Tibial nerve (tissue), 4 donors: ENCODE measurements at regions not wholly inside any gene's neighbourhood (a gene's known extent, or its start where the extent isn't known, plus 50 kb on each side); places are given as distances from the start of the nearest gene placed in this dataset.

Source experiments
- DNase-seq, 2 donors: peaks; one replicate each; pipeline ENCODE4 v3.0.0-alpha.2; 2019; ENCODE audit warnings: low spot score in 2 of 2
- H3K27ac ChIP-seq, 4 donors: fragments of 200-600 bp; sonication (generic) in 3 of 4; one replicate each; pipeline ENCODE4 v1.5.1; 2017 to 2019; ENCODE audit warnings: mild to moderate bottlenecking in 1 of 4
- H3K27me3 ChIP-seq, 2 donors: fragments of 200-600 bp; sonication (generic) in 1 of 2; one replicate each; pipeline versions ENCODE4 v1.5.1 to v1.6.0; 2017 to 2019
- H3K36me3 ChIP-seq, 3 donors: fragments of 200-600 bp; sonication (generic); one replicate each; pipeline ENCODE4 v1.5.1; 2018 to 2019
- H3K4me1 ChIP-seq, 4 donors: fragments of 200-600 bp; sonication (generic) in 3 of 4; one replicate each; pipeline ENCODE4 v1.5.1; 2017 to 2019
- H3K4me3 ChIP-seq, 4 donors: fragments of 200-600 bp; sonication (generic) in 3 of 4; one replicate each; pipeline ENCODE4 v1.5.1; 2017 to 2019; ENCODE audit warnings: mild to moderate bottlenecking in 1 of 4, moderate library complexity in 1 of 4
- H3K9me3 ChIP-seq, 4 donors: fragments of 200-600 bp; sonication (generic) in 3 of 4; one replicate each; pipeline ENCODE4 v1.5.1; 2017 to 2019
- EP300 ChIP-seq, 2 donors: sonication (generic); formaldehyde crosslinking; IDR thresholded peaks; one replicate each; pipeline ENCODE4 v1.6.1; 2017; ENCODE audit warnings: antibody characterized with exemption in 2 of 2, mild to moderate bottlenecking in 1 of 2
- POLR2A ChIP-seq, 2 donors: fragments of 450-650 bp; IDR thresholded peaks; one replicate each; pipeline ENCODE4 v1.6.1; 2017; ENCODE audit warnings: antibody characterized with exemption in 2 of 2, mild to moderate bottlenecking in 2 of 2, moderate library complexity in 2 of 2
- WGBS, 2 donors: methylation state at CpG; one replicate each; pipeline ENCODE4 v1.1.5; 2018; 5-methylcytosine and 5-hydroxymethylcytosine counted together
- TF ChIP-seq, protein P1 (sequence below), 5 experiments: fragments of 200-600 bp in 3 of 5; fragments of 450-650 bp in 2 of 5; sonication (generic) in 3 of 5; IDR thresholded peaks; one replicate each; pipeline ENCODE4 v1.5.1; 2016 to 2019; ENCODE audit warnings: antibody characterized with exemption in 5 of 5, mild to moderate bottlenecking in 3 of 5, moderate library complexity in 2 of 5

DNA sequence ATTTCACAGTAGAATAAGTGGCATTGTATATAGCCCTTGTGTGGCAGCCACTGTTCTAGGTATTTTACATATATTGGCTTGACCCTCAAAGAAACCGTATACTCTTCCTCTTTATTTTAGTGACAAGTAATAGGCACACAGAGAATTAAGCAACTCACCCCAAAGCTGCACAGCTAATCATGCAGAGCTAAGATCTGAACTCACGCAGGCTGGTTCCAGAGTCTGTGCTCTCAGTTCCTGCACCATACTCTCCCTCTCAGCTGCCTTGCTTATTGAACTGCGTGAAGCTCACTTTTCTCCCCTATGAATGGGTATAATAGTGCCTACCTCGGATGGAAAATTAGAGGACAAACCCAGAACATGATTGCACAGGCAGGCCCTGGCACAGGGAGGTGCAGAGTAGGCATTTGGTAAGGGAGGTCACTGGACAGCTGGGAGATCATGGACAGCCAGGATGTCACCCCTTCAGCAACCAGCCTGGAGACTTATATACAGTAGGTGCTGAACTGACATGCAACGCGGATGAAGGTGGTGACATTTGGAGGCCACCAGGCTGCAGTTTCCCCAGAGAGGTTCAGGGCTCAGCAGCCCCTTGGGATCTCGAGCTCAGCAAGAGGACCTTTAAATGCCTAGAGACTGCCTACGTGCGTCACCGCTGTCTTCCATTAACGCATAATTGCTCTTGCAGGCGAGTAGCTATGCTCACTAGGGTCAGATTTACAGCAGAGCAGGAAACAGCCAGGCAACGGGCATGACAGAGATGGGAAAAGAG lies 78.4 kb upstream of the TP53I11 start:
- H3K27me3 ChIP-seq, result no peaks in the 10 kb centered on the region
- no peaks in the 10 kb centered on the region for H3K36me3 ChIP-seq
- TF ChIP-seq, protein P1, sequence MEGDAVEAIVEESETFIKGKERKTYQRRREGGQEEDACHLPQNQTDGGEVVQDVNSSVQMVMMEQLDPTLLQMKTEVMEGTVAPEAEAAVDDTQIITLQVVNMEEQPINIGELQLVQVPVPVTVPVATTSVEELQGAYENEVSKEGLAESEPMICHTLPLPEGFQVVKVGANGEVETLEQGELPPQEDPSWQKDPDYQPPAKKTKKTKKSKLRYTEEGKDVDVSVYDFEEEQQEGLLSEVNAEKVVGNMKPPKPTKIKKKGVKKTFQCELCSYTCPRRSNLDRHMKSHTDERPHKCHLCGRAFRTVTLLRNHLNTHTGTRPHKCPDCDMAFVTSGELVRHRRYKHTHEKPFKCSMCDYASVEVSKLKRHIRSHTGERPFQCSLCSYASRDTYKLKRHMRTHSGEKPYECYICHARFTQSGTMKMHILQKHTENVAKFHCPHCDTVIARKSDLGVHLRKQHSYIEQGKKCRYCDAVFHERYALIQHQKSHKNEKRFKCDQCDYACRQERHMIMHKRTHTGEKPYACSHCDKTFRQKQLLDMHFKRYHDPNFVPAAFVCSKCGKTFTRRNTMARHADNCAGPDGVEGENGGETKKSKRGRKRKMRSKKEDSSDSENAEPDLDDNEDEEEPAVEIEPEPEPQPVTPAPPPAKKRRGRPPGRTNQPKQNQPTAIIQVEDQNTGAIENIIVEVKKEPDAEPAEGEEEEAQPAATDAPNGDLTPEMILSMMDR (IDR thresholded peaks at IDR 0.05), result no peak
- TF ChIP-seq EP300 (IDR thresholded peaks at IDR 0.05), result no peak
- no peak for TF ChIP-seq POLR2A (IDR thresholded peaks at IDR 0.05)
- no peak overlapping the region for H3K4me3 ChIP-seq
- peaks cover 0 to 4% (median 0%) of the 10 kb centered on the region in 4 donors for H3K9me3 ChIP-seq
- H3K27ac ChIP-seq, result no peak overlapping the region
- no peak for DNase-seq
- 65 to 71% methylated on average over 13 of the region's 13 CpGs for WGBS, 2 donors
- H3K4me1 ChIP-seq, result peaks cover 0 to 5% (median 2%) of the 10 kb centered on the region in 4 donors

- TF ChIP-seq POLR2A (IDR thresholded peaks at IDR 0.05), result no peak
- TF ChIP-seq, protein P1 (IDR thresholded peaks at IDR 0.05), result no peak
- no peak for TF ChIP-seq EP300 (IDR thresholded peaks at IDR 0.05)
- Histone ChIP-seq H3K4me1 (peaks cover 0 to 4% (median 2%) of the 10 kb centered on the region in 4 donors), H3K36me3 (no peaks in the 10 kb centered on the region), H3K27ac (no peak overlapping the region), H3K4me3 (no peak overlapping the region), H3K9me3 (peaks cover 0 to 4% (median 0%) of the 10 kb centered on the region in 4 donors), H3K27me3 (no peaks in the 10 kb centered on the region)
- WGBS, 2 donors, result 74 to 76% methylated on average over 6 of the region's 6 CpGs
- DNase-seq, result no peak
These were observed 80.1 kb upstream of the TP53I11 start for GRCh38 chr11:45030778-45031177.

- DNase-seq, result no peak
These were observed 81.3 kb upstream of the TP53I11 start for GRCh38 chr11:45031912-45032519.

DNA sequence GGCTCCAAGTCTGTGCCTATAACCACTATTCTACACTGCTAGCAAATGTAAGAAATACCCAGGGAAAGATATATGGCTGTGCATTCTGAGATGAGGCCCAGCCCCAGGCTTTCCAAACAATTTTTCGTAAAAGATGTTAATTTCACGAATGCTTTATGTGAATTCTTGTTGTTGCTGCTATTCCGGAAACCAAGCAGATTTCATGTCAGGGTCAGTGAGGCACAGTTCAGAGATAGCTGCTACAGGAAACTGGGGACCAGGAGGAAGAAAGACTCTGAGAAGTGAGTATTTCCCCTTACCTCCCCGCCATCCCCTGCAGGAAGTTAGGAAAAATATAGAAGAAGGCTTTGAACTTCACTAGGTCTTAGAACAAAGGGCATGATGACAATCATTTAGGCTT lies 84.7 kb upstream of the TP53I11 start:
- Histone ChIP-seq H3K27ac (no peak overlapping the region), H3K27me3 (no peaks in the 10 kb centered on the region), H3K4me1 (no peaks in the 10 kb centered on the region), H3K4me3 (no peak overlapping the region), H3K36me3 (no peaks in the 10 kb centered on the region), H3K9me3 (peaks cover 0 to 20% (median 0%) of the 10 kb centered on the region in 4 donors)
- DNase-seq, result no peak
- TF ChIP-seq POLR2A (IDR thresholded peaks at IDR 0.05), result no peak
- WGBS, 2 donors, result 82 to 83% methylated on average over 4 of the region's 4 CpGs

More at GRCh38 chr11:45031912-45032519, 81.3 kb upstream of the TP53I11 start:
- Histone ChIP-seq H3K4me1 (no peaks in the 10 kb centered on the region), H3K4me3 (no peak overlapping the region), H3K27ac (no peak overlapping the region), H3K9me3 (peaks cover 0 to 4% (median 0%) of the 10 kb centered on the region in 4 donors), H3K27me3 (no peaks in the 10 kb centered on the region), H3K36me3 (no peaks in the 10 kb centered on the region)
- 90 to 94% methylated on average over 2 of the region's 2 CpGs for WGBS, 2 donors
- no peak for TF ChIP-seq EP300 (IDR thresholded peaks at IDR 0.05)
- no peak for TF ChIP-seq POLR2A (IDR thresholded peaks at IDR 0.05)

GRCh38 chr11:45036010-45036409 lies 85.3 kb upstream of the TP53I11 start:
- Histone ChIP-seq H3K4me3 (no peak overlapping the region), H3K4me1 (no peaks in the 10 kb centered on the region), H3K27ac (no peak overlapping the region), H3K9me3 (peaks cover 0 to 20% (median 0%) of the 10 kb centered on the region in 4 donors), H3K27me3 (no peaks in the 10 kb centered on the region), H3K36me3 (no peaks in the 10 kb centered on the region)
- no peak for DNase-seq
- WGBS, 2 donors, result 98 to 100% methylated on average over 3 of the region's 3 CpGs
- TF ChIP-seq EP300 (IDR thresholded peaks at IDR 0.05), result no peak
- TF ChIP-seq, protein P1 (IDR thresholded peaks at IDR 0.05), result no peak
- no peak for TF ChIP-seq POLR2A (IDR thresholded peaks at IDR 0.05)

- H3K4me1 ChIP-seq, result no peaks in the 10 kb centered on the region
- 62 to 66% methylated on average over 6 of the region's 6 CpGs for WGBS, 2 donors
- DNase-seq, result no peak
- TF ChIP-seq EP300 (IDR thresholded peaks at IDR 0.05), result no peak
- TF ChIP-seq, protein P1 (IDR thresholded peaks at IDR 0.05), result no peak
- no peak for TF ChIP-seq POLR2A (IDR thresholded peaks at IDR 0.05)
- no peak overlapping the region for H3K27ac ChIP-seq
- no peak overlapping the region for H3K4me3 ChIP-seq
- H3K9me3 ChIP-seq, result peaks cover 0 to 20% (median 0%) of the 10 kb centered on the region in 4 donors
- H3K27me3 ChIP-seq, result no peaks in the 10 kb centered on the region
- no peaks in the 10 kb centered on the region for H3K36me3 ChIP-seq
These were observed 86.0 kb upstream of the TP53I11 start for GRCh38 chr11:45036733-45037132.
